ENCODE measurements at regions not wholly inside any gene's neighbourhood (a gene's known extent, or its start where the extent isn't known, plus 50 kb on each side); places are given as distances from the start of the nearest gene placed in this dataset.

- Histone ChIP-seq H3K27ac (ENCODE audit: low read depth in 1 of 2, low read length in 1 of 2) (no peak overlapping the region), H3K9me3 (ENCODE audit: control insufficient read depth in 4 of 4, insufficient read depth in 3 of 4, low read length in 3 of 4) (no peaks in the 10 kb centered on the region), H3K27me3 (ENCODE audit: control insufficient read depth in 3 of 3, insufficient read depth in 3 of 3, low read length in 2 of 3) (no peaks in the 10 kb centered on the region), H3K9ac (ENCODE audit: insufficient read depth in 1 of 2, low read length in 2 of 2) (no peak overlapping the region), H3K4me3 (no peak overlapping the region), H3K36me3 (ENCODE audit: control insufficient read depth in 4 of 4, insufficient read depth in 4 of 4, low read length in 4 of 4) (no peaks in the 10 kb centered on the region), H3K4me1 (ENCODE audit: control insufficient read depth in 5 of 5, insufficient read depth in 5 of 5, low read length in 5 of 5) (no peaks in the 10 kb centered on the region)
- no peak for DNase-seq
- no peak for TF ChIP-seq CTCF (IDR thresholded peaks at IDR 0.05; ENCODE audit: control extremely low read depth, extremely low read depth)
- no peak for ATAC-seq (ENCODE audit: insufficient read depth, low FRiP score)
- 9 to 18% methylated on average over 1 of the region's 1 CpG for WGBS, 2 donors
These were observed 98.1 kb downstream of the NEDD1 start for GRCh38 chr12:97005174-97005573.

GRCh38 chr12:97005646-97006045 lies 98.6 kb downstream of the NEDD1 start:
- DNase-seq (no peak), ATAC-seq (ENCODE audit: insufficient read depth, low FRiP score) (no peak)
- H3K9me3 ChIP-seq (ENCODE audit: control insufficient read depth in 4 of 4, insufficient read depth in 3 of 4, low read length in 3 of 4): no peaks in the 10 kb centered on the region
- no peaks in the 10 kb centered on the region for H3K4me1 ChIP-seq (ENCODE audit: control insufficient read depth in 5 of 5, insufficient read depth in 5 of 5, low read length in 5 of 5)
- H3K4me3 ChIP-seq: no peak overlapping the region
- WGBS, 2 donors: 95 to 98% methylated on average over 3 of the region's 3 CpGs
- H3K27me3 ChIP-seq (ENCODE audit: control insufficient read depth in 3 of 3, insufficient read depth in 3 of 3, low read length in 2 of 3): no peaks in the 10 kb centered on the region
- no peak overlapping the region for H3K27ac ChIP-seq (ENCODE audit: low read depth in 1 of 2, low read length in 1 of 2)
- H3K36me3 ChIP-seq (ENCODE audit: control insufficient read depth in 4 of 4, insufficient read depth in 4 of 4, low read length in 4 of 4): no peaks in the 10 kb centered on the region
- no peak overlapping the region for H3K9ac ChIP-seq (ENCODE audit: insufficient read depth in 1 of 2, low read length in 2 of 2)
- TF ChIP-seq CTCF (IDR thresholded peaks at IDR 0.05; ENCODE audit: control extremely low read depth, extremely low read depth): no peak

GRCh38 chr12:97006585-97006984 lies 99.5 kb downstream of the NEDD1 start:
- Histone ChIP-seq H3K4me3 (no peak overlapping the region), H3K27ac (ENCODE audit: low read depth in 1 of 2, low read length in 1 of 2) (no peak overlapping the region), H3K36me3 (ENCODE audit: control insufficient read depth in 4 of 4, insufficient read depth in 4 of 4, low read length in 4 of 4) (no peaks in the 10 kb centered on the region), H3K4me1 (ENCODE audit: control insufficient read depth in 5 of 5, insufficient read depth in 5 of 5, low read length in 5 of 5) (no peaks in the 10 kb centered on the region), H3K27me3 (ENCODE audit: control insufficient read depth in 3 of 3, insufficient read depth in 3 of 3, low read length in 2 of 3) (no peaks in the 10 kb centered on the region), H3K9me3 (ENCODE audit: control insufficient read depth in 4 of 4, insufficient read depth in 3 of 4, low read length in 3 of 4) (no peaks in the 10 kb centered on the region), H3K9ac (ENCODE audit: insufficient read depth in 1 of 2, low read length in 2 of 2) (no peak overlapping the region)
- no peak for TF ChIP-seq CTCF (IDR thresholded peaks at IDR 0.05; ENCODE audit: control extremely low read depth, extremely low read depth)
- no peak for ATAC-seq (ENCODE audit: insufficient read depth, low FRiP score)
- WGBS, 2 donors: 90 to 94% methylated on average over 2 of the region's 2 CpGs
- DNase-seq: no peak

- DNase-seq: no peak
- WGBS, 2 donors: 100% methylated on average over 1 of the region's 1 CpG
These were observed 109.1 kb downstream of the NEDD1 start for GRCh38 chr12:97016163-97016562.

More at GRCh38 chr12:97016163-97016562, 109.1 kb downstream of the NEDD1 start:
- no peak for ATAC-seq (ENCODE audit: insufficient read depth, low FRiP score)
- Histone ChIP-seq H3K36me3 (ENCODE audit: control insufficient read depth in 4 of 4, insufficient read depth in 4 of 4, low read length in 4 of 4) (no peaks in the 10 kb centered on the region), H3K9ac (ENCODE audit: insufficient read depth in 1 of 2, low read length in 2 of 2) (no peak overlapping the region), H3K4me1 (ENCODE audit: control insufficient read depth in 5 of 5, insufficient read depth in 5 of 5, low read length in 5 of 5) (no peaks in the 10 kb centered on the region), H3K27me3 (ENCODE audit: control insufficient read depth in 3 of 3, insufficient read depth in 3 of 3, low read length in 2 of 3) (no peaks in the 10 kb centered on the region), H3K9me3 (ENCODE audit: control insufficient read depth in 4 of 4, insufficient read depth in 3 of 4, low read length in 3 of 4) (peaks cover 0 to 5% (median under 1%) of the 10 kb centered on the region in 4 donors), H3K4me3 (no peak overlapping the region), H3K27ac (ENCODE audit: low read depth in 1 of 2, low read length in 1 of 2) (no peak overlapping the region)
- no peak for TF ChIP-seq CTCF (IDR thresholded peaks at IDR 0.05; ENCODE audit: control extremely low read depth, extremely low read depth)

Data from lung (tissue), 11 donors.